ENCODE measurements at regions not wholly inside any gene's neighbourhood (a gene's known extent, or its start where the extent isn't known, plus 50 kb on each side); places are given as distances from the start of the nearest gene placed in this dataset.

- WGBS (ENCODE audit: insufficient coverage, low lambda C conversion rate): 100% methylated on average over 2 of the region's 5 CpGs
Measured at GRCh38 chr12:41627476-41627875, 439.4 kb downstream of the PDZRN4 start.

DNA sequence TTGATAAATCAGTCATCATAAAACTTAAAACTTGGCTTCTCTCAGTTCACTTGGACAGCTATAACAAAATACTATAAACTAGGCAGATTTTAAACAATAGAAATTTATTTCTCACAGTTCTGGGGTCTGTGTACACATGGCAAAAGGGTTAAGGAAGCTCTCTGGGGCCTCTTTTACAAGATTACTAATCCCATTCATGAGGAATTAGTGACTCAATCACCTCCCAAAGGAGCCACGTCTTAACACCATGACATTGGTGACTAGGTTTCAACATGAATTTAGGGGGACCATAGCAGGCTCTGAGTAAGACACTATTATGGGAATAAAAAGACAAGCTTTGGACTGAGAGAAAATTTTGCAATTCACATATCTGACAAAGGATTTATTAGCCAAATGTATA lies 436.5 kb downstream of the PDZRN4 start:
- no peak overlapping the region for H3K27ac ChIP-seq (ENCODE audit: low read length)
- H3K9me3 ChIP-seq (ENCODE audit: control insufficient read depth, low read depth, low read length): no peaks in the 10 kb centered on the region
- H3K4me1 ChIP-seq (ENCODE audit: control insufficient read depth, insufficient read depth, low read length): peaks cover 10% of the 10 kb centered on the region
- no CpG with 5 or more reads among the region's 1 CpG for WGBS (ENCODE audit: insufficient coverage, low lambda C conversion rate)
- H3K27me3 ChIP-seq (ENCODE audit: control insufficient read depth, insufficient read depth, low read length): no peaks in the 10 kb centered on the region
- H3K36me3 ChIP-seq (ENCODE audit: control insufficient read depth, insufficient read depth, low read length): no peaks in the 10 kb centered on the region
- DNase-seq: no peak
- no peak overlapping the region for H3K4me3 ChIP-seq (ENCODE audit: low read length)

More at GRCh38 chr12:41627476-41627875, 439.4 kb downstream of the PDZRN4 start:
- no peak for DNase-seq
- H3K4me3 ChIP-seq (ENCODE audit: low read length): no peak overlapping the region
- H3K27me3 ChIP-seq (ENCODE audit: control insufficient read depth, insufficient read depth, low read length): no peaks in the 10 kb centered on the region
- no peaks in the 10 kb centered on the region for H3K4me1 ChIP-seq (ENCODE audit: control insufficient read depth, insufficient read depth, low read length)
- no peaks in the 10 kb centered on the region for H3K36me3 ChIP-seq (ENCODE audit: control insufficient read depth, insufficient read depth, low read length)
- no peaks in the 10 kb centered on the region for H3K9me3 ChIP-seq (ENCODE audit: control insufficient read depth, low read depth, low read length)
- H3K27ac ChIP-seq (ENCODE audit: low read length): no peak overlapping the region

Data from large intestine (tissue), 3 donors.